GM18909 (cell line): ENCODE measurements at regions not wholly inside any gene's neighbourhood (a gene's known extent, or its start where the extent isn't known, plus 50 kb on each side); places are given as distances from the start of the nearest gene placed in this dataset.

Source experiments
- ATAC-seq: cut with Tn5 transposase; IDR thresholded peaks from one replicate; pipeline ENCODE4 v1.9.1; 2021; ENCODE audit warnings: mild to moderate bottlenecking; ENCODE audit not compliant: unreplicated experiment, poor library complexity

- no peak for ATAC-seq
Measured at GRCh38 chr11:64456509-64457320, 97.8 kb downstream of the RPS6KA4 start.

GRCh38 chr11:64457416-64458010, 98.2 kb upstream of the SLC22A11 start:
- no peak for ATAC-seq

GRCh38 chr11:64458997-64459396, 96.7 kb upstream of the SLC22A11 start:
- no peak for ATAC-seq

GRCh38 chr11:64459609-64460008, 96.1 kb upstream of the SLC22A11 start:
- ATAC-seq: no peak

- ATAC-seq: no peak
Measured at GRCh38 chr11:64461081-64461480, 94.7 kb upstream of the SLC22A11 start.

GRCh38 chr11:64466115-64466718, 89.5 kb upstream of the SLC22A11 start:
- no peak for ATAC-seq

GRCh38 chr11:64469288-64469687, 86.5 kb upstream of the SLC22A11 start:
- ATAC-seq: no peak

- ATAC-seq: no peak
Measured at GRCh38 chr11:64472593-64473455, 82.9 kb upstream of the SLC22A11 start.

- no peak for ATAC-seq
Measured at GRCh38 chr11:64474680-64475079, 81.1 kb upstream of the SLC22A11 start.

GRCh38 chr11:64475145-64475544, 80.6 kb upstream of the SLC22A11 start:
- no peak for ATAC-seq

- ATAC-seq: no peak
Measured at GRCh38 chr11:64476881-64477280, 78.9 kb upstream of the SLC22A11 start.

- no peak for ATAC-seq
Measured at GRCh38 chr11:64477675-64478074, 78.1 kb upstream of the SLC22A11 start.

- ATAC-seq: no peak
Measured at GRCh38 chr11:64482588-64482987, 73.2 kb upstream of the SLC22A11 start.

- no peak for ATAC-seq
Measured at GRCh38 chr11:64484191-64485022, 71.3 kb upstream of the SLC22A11 start.

- ATAC-seq: no peak
Measured at GRCh38 chr11:64485074-64485473, 70.7 kb upstream of the SLC22A11 start.

- no peak for ATAC-seq
Measured at GRCh38 chr11:64489831-64490441, 65.8 kb upstream of the SLC22A11 start.

- ATAC-seq: no peak
Measured at GRCh38 chr11:64490562-64491216, 65.1 kb upstream of the SLC22A11 start.

GRCh38 chr11:64492561-64492960, 63.2 kb upstream of the SLC22A11 start:
- ATAC-seq: no peak

- no peak for ATAC-seq
Measured at GRCh38 chr11:64498136-64498535, 57.6 kb upstream of the SLC22A11 start.
